IPS DF 6.9 (cell line): ENCODE measurements at regions not wholly inside any gene's neighbourhood (a gene's known extent, or its start where the extent isn't known, plus 50 kb on each side); places are given as distances from the start of the nearest gene placed in this dataset.

Source experiments
- DNase-seq: peaks from one replicate; pipeline ENCODE4 v3.0.0-alpha.2; 2013; ENCODE audit warnings: low read depth, low spot score
- H3K27ac ChIP-seq: one replicate; pipeline ENCODE4 v1.5.1; 2013; ENCODE audit warnings: low read length, control low read depth
- H3K27me3 ChIP-seq: 2 replicates; pipeline ENCODE4 v1.6.1; 2013; ENCODE audit warnings: mild to moderate bottlenecking, low read length; ENCODE audit not compliant: control insufficient read depth, insufficient read depth
- H3K36me3 ChIP-seq: 2 replicates; pipeline ENCODE4 v1.6.1; 2013; ENCODE audit warnings: low read length; ENCODE audit not compliant: control insufficient read depth, insufficient read depth
- H3K4me1 ChIP-seq: 2 replicates; pipeline ENCODE4 v1.6.1; 2013; ENCODE audit warnings: low read length; ENCODE audit not compliant: control insufficient read depth, insufficient read depth
- H3K4me3 ChIP-seq: 2 replicates; pipeline ENCODE4 v1.5.1; 2013; ENCODE audit warnings: mild to moderate bottlenecking, low read length
- H3K9me3 ChIP-seq: 2 replicates; pipeline ENCODE4 v1.6.1; 2013; ENCODE audit warnings: low read length, inconsistent platforms; ENCODE audit not compliant: control insufficient read depth, insufficient read depth
- WGBS: extraction: QIAGEN DNeasy Blood & Tissue Kit; methylation state at CpG from one replicate; pipeline ENCODE4 v1.1.7; 2013; ENCODE audit warnings: mixed read lengths, missing lambda C conversion rate; ENCODE audit not compliant: insufficient read length, insufficient coverage; 5-methylcytosine and 5-hydroxymethylcytosine counted together

DNA sequence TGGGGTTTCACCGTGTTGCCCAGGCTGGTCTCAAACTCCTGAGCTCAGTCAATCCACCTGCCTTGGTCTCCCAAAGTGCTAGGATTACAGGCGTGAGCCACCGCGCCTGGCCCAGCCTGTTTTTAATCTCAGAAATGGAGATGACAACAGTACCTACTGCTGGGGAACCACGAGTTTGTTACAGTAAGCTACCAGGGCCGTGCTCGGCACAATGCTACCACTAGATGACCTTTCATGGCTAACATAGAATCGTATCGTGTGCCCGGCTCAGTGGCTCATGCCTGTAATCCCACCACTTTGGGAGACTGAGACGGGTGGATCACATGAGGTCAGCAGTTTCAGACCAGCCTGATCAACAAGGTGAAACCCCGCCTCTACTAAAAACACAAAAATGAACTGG lies 90.8 kb upstream of the SLC34A2 start:
- H3K4me3 ChIP-seq: no peak overlapping the region
- H3K27ac ChIP-seq: no peak overlapping the region
- no peaks in the 10 kb centered on the region for H3K36me3 ChIP-seq
- no peaks in the 10 kb centered on the region for H3K9me3 ChIP-seq
- no CpG with 5 or more reads among the region's 12 CpGs for WGBS
- no peak for DNase-seq
- H3K27me3 ChIP-seq: no peaks in the 10 kb centered on the region
- H3K4me1 ChIP-seq: peaks cover 2% of the 10 kb centered on the region; the same call in 1 of the 2 replicates

DNA sequence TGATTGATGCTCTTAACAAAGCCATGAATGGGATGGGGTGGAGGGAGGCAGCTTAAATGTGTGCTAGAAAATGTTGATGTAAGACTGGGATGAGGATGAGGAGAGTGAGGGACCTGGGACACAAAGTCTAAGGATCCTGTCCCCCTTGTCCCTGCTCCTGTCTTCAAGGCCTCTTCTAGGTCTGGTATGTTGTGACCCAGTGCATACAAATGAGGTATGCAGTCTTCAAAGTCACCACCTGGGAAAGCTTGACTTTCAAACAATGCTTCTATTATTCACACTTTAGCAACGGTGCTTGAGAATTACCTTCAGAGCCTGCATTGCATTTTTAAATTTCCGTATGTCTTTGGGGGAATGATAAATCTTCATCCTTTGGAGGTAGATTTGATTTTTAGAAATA lies 88.4 kb upstream of the SLC34A2 start:
- no peaks in the 10 kb centered on the region for H3K9me3 ChIP-seq
- no peak overlapping the region for H3K4me3 ChIP-seq
- no peaks in the 10 kb centered on the region for H3K27me3 ChIP-seq
- WGBS: no CpG with 5 or more reads among the region's 2 CpGs
- DNase-seq: no peak
- H3K4me1 ChIP-seq: peaks cover 2% of the 10 kb centered on the region; the same call in 1 of the 2 replicates
- H3K36me3 ChIP-seq: no peaks in the 10 kb centered on the region
- no peak overlapping the region for H3K27ac ChIP-seq

DNA sequence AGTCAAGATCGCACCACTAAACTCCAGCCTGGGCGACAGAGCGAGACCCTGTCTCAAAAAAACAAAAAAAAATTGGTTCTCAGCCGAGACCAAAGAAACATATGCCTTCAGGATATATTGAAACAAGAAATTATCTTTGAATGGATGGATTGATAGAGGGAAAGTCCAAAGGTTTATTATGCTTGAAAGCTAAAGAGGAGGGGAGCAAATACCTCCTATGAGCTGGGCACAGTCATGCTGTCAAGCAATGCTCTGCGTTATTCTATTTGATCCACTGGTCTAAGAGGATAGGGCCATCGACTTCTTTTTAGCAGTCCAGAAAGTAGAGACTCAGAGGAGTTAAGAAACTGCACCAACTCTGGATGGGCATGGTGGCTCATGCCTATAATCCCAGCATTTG lies 85.9 kb upstream of the SLC34A2 start:
- Histone ChIP-seq H3K4me3 (no peak overlapping the region), H3K27me3 (no peaks in the 10 kb centered on the region), H3K9me3 (no peaks in the 10 kb centered on the region), H3K36me3 (no peaks in the 10 kb centered on the region), H3K4me1 (peaks cover 2% of the 10 kb centered on the region; the same call in 1 of the 2 replicates), H3K27ac (no peak overlapping the region)
- WGBS: no CpG with 5 or more reads among the region's 6 CpGs
- DNase-seq: no peak

DNA sequence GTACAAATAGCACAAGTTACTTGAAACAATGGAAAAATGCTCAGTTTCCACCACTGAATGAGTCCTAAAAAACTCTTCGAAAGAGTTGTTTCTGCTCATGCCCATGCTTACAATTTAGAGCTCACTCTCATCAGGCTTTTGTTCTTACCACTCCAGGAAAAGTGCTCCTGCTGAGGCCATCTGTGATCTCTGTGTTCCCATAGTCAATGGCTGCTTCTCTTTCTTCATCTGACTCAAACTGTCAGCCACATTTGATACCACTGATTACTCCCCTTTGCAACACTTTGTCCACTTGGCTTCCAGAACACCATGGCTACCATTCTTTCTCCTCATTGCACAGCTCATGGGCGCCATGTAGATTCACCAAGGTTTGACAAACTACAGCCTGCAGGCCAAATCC lies 80.0 kb upstream of the SLC34A2 start:
- Histone ChIP-seq H3K27me3 (no peaks in the 10 kb centered on the region), H3K4me1 (no peaks in the 10 kb centered on the region; the same call in 1 of the 2 replicates), H3K4me3 (no peak overlapping the region), H3K9me3 (no peaks in the 10 kb centered on the region), H3K36me3 (no peaks in the 10 kb centered on the region), H3K27ac (no peak overlapping the region)
- no CpG with 5 or more reads among the region's 2 CpGs for WGBS
- DNase-seq: no peak

DNA sequence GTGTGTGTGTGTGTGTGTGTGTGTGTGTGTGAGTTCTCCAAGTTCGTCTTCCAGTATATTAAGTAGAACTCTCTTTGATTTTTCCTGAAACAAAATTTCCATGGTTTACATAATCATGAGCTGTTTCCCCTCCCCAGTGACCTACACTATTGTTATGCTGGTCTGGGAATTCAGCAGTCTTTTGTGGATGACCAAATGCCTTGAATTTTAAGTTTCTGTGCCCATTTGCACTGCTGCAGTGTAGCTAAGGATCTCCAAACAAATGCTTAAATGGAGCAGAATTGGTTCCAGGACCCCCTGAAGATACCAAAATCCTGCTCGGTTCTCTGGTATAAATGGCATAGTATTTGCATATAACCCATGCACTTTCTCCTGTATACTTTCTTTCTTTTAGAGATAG lies 77.2 kb upstream of the SLC34A2 start:
- peak; percentile 57 for DNase-seq
- Histone ChIP-seq H3K9me3 (no peaks in the 10 kb centered on the region), H3K27me3 (no peaks in the 10 kb centered on the region), H3K36me3 (no peaks in the 10 kb centered on the region), H3K27ac (peak overlapping the region; percentile 71), H3K4me1 (no peaks in the 10 kb centered on the region; the same call in 1 of the 2 replicates), H3K4me3 (no peak overlapping the region)
- no CpG with 5 or more reads among the region's 2 CpGs for WGBS

DNA sequence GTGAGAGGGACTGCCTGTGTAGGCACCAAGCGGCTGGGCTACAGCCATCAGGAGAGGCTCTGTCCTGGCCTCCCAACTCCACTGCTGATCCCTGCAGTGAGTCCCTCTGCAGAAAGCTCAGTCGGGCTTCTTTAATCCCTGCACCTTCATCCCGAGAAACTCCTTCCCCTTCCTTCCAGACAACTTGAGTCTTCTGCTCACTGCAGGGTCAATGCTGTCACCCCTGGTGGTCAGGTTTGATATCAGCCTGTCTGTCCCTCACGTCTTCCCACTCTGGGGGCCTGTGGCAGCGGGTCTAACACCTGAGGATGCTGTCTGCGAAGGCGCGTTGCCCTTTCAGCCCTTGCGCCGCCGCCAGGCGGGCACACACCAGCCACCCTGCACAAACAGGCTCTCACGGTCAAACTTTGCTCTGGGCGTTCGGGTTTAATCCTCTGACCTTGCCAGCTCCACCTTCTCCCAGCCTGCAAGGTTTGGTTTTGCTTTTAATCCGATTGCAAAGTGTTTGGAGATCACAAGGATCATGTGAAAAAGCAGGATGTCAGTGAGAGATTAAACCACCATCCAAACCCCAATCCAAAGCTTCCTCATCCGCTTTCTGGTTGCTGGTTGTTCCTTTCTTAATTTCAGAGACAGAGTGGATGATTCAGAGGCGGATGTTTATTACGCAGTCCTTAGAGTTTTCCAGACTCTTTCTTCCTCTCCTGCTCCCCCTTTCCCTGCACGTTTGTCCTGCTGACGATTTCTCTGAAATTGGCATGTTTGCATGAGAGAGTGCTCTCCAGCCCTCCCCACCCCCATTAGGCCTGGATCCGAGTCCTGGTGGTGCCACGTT lies 74.8 kb upstream of the SLC34A2 start:
- H3K36me3 ChIP-seq: no peaks in the 10 kb centered on the region
- no peaks in the 10 kb centered on the region for H3K9me3 ChIP-seq
- WGBS: no CpG with 5 or more reads among the region's 23 CpGs
- H3K27me3 ChIP-seq: no peaks in the 10 kb centered on the region
- no peak for DNase-seq
- no peak overlapping the region for H3K4me3 ChIP-seq
- no peak overlapping the region for H3K27ac ChIP-seq
- peaks cover under 1% of the 10 kb centered on the region; the same call in 1 of the 2 replicates for H3K4me1 ChIP-seq

DNA sequence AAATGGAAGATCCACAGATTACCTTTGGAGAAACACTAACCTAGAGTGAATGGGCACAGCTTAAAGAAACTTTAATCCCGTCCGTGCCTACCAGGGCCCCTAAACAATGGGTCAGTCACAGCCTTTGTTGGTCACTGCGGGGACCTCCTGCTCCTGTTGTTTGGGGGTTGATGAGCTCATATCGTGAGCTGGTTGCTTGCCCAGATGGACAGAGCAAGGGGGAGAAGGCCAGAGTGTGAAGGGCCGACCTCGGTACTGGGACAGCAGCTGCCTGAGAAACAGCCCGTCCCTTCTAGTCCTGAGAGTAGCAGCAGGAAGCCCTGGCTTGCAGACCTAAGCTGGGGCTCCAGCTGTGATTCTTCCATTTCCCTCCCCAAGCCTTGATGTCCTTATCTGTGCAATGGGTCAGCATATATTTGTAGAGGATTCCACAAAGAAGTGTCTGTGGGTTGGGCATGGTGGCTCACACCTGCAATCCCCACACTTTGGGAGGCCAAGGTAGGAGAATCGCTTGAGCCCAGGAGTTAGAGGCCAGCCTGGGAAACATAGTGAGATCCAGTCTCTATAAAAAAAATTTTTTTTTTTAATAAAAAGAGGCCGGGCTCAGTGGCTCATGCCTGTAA lies 69.6 kb upstream of the SLC34A2 start:
- DNase-seq: no peak

DNA sequence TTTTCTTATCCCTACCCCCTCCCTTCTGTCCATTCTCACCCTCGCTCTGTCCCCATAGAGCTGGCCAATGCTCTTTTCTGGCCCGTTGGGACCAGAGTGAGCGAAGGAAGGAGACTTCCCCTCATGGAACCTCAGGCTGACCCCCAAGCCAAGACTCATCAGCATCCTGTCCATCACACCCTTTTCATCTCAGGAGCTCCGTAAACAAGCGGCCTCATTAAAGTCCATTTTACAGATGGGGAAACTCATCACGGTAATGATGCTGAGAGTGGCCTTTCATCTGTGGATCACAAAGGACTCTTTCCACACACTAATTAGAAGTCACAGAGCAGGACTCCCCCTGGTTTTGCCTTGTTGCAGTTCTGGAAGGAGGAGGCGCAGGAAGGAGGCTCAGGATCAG lies 67.4 kb upstream of the SLC34A2 start:
- no peak overlapping the region for H3K4me3 ChIP-seq
- no peaks in the 10 kb centered on the region for H3K36me3 ChIP-seq
- H3K4me1 ChIP-seq: peaks cover 4% of the 10 kb centered on the region
- no peak for DNase-seq
- WGBS: no CpG with 5 or more reads among the region's 7 CpGs
- no peaks in the 10 kb centered on the region for H3K27me3 ChIP-seq
- no peak overlapping the region for H3K27ac ChIP-seq
- no peaks in the 10 kb centered on the region for H3K9me3 ChIP-seq

More for the DNA sequence above, 69.6 kb upstream of the SLC34A2 start:
- H3K4me1 ChIP-seq: peaks cover 4% of the 10 kb centered on the region
- H3K4me3 ChIP-seq: no peak overlapping the region
- H3K27me3 ChIP-seq: no peaks in the 10 kb centered on the region
- H3K36me3 ChIP-seq: no peaks in the 10 kb centered on the region
- H3K27ac ChIP-seq: no peak overlapping the region
- WGBS: no CpG with 5 or more reads among the region's 9 CpGs
- no peaks in the 10 kb centered on the region for H3K9me3 ChIP-seq

DNA sequence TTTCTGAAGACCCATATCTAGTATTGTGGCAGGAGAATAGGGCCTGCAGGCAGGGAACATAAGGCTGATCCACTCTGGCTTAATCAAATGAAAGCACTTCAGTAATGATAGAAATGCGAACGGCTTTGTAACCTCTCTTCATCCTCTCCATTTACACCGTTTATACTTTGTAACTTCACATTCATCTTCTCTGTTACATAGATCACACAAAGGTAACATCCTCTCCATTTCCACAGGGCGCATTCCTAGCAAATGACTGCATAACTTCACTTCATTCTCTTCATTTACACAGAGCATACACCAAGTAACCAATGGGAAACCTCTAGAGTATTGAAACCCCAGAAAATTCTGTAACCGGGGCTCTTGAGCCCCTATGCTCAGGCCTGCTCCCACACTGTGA lies 65.5 kb upstream of the SLC34A2 start:
- no peaks in the 10 kb centered on the region for H3K27me3 ChIP-seq
- H3K27ac ChIP-seq: no peak overlapping the region
- H3K4me3 ChIP-seq: no peak overlapping the region
- no peaks in the 10 kb centered on the region for H3K36me3 ChIP-seq
- DNase-seq: no peak
- no CpG with 5 or more reads among the region's 5 CpGs for WGBS
- peaks cover 2% of the 10 kb centered on the region; the same call in 1 of the 2 replicates for H3K9me3 ChIP-seq
- H3K4me1 ChIP-seq: peaks cover 4% of the 10 kb centered on the region

DNA sequence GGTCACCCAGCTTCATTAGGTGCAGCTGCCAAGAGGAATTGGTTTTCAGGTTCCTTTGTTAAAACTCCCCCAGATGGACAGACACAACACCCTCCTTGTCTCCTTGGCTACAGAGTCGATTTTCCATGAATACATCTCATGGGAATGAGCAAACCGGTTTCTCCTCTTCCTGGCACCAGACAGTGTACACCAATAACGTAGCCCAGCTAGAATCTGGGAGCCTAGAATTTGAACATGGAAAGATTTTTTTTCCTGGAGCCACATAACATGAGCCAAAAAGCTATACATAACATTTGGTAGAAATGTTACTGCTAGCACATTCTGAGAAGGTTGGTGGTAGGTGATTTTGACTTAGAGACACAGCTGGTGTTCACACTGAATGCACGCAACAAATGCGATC lies 62.9 kb upstream of the SLC34A2 start:
- Histone ChIP-seq H3K36me3 (no peaks in the 10 kb centered on the region), H3K27me3 (no peaks in the 10 kb centered on the region), H3K4me3 (no peak overlapping the region), H3K4me1 (peaks cover 2% of the 10 kb centered on the region; the same call in 1 of the 2 replicates), H3K9me3 (peaks cover 2% of the 10 kb centered on the region), H3K27ac (no peak overlapping the region)
- no peak for DNase-seq
- no CpG with 5 or more reads among the region's 5 CpGs for WGBS
